OCI-LY1 (cell line): ENCODE measurements at regions not wholly inside any gene's neighbourhood (a gene's known extent, or its start where the extent isn't known, plus 50 kb on each side); places are given as distances from the start of the nearest gene placed in this dataset.

Source experiments
- H2AFZ ChIP-seq: fragments of 200-600 bp; sonication (generic), shearing (Covaris generic); 2 replicates; pipeline ENCODE4 v1.6.0; 2014; ENCODE audit warnings: antibody characterized with exemption, mild to moderate bottlenecking, low read length
- H3F3A ChIP-seq: fragments of 200-600 bp; sonication (generic), shearing (Covaris generic); 2 replicates; pipeline ENCODE4 v1.6.0; 2014; ENCODE audit warnings: mild to moderate bottlenecking, antibody characterized with exemption, low read length, moderate library complexity; ENCODE audit not compliant: insufficient read depth
- H3K27ac ChIP-seq: fragments of 200-600 bp; sonication (generic); 2 replicates; pipeline ENCODE4 v1.5.1; 2014; ENCODE audit warnings: low read length, mixed run types, mild to moderate bottlenecking, low read depth; ENCODE audit not compliant: poor library complexity, severe bottlenecking
- H3K27me3 ChIP-seq: fragments of 200-600 bp; sonication (generic); 2 replicates; pipeline ENCODE4 v1.6.0; 2014; ENCODE audit warnings: antibody characterized with exemption, mild to moderate bottlenecking, low read length, moderate library complexity; ENCODE audit not compliant: insufficient read depth
- H3K36me3 ChIP-seq: fragments of 200-600 bp; sonication (generic); 2 replicates; pipeline ENCODE4 v1.6.1; 2014; ENCODE audit warnings: mild to moderate bottlenecking, antibody characterized with exemption, low read length, moderate library complexity, mixed read lengths; ENCODE audit not compliant: insufficient read depth
- H3K4me1 ChIP-seq: fragments of 200-600 bp; sonication (generic); 2 replicates; pipeline ENCODE4 v1.5.1; 2014; ENCODE audit warnings: mild to moderate bottlenecking, low read length, moderate library complexity; ENCODE audit not compliant: insufficient read depth, severe bottlenecking
- H3K4me2 ChIP-seq: fragments of 200-600 bp; sonication (generic), shearing (Covaris generic); 2 replicates; pipeline ENCODE4 v1.6.1; 2014; ENCODE audit warnings: low read length
- H3K4me3 ChIP-seq: fragments of 200-600 bp; sonication (generic); 2 replicates; pipeline ENCODE4 v1.5.1; 2014; ENCODE audit warnings: low read length, low read depth, mild to moderate bottlenecking, mixed read lengths; ENCODE audit not compliant: poor library complexity, severe bottlenecking
- H3K79me2 ChIP-seq: fragments of 200-600 bp; shearing (Covaris generic); 2 replicates; pipeline ENCODE4 v1.6.1; 2016; ENCODE audit warnings: mixed run types, low read length, mixed read lengths; ENCODE audit not compliant: insufficient read depth
- H3K9ac ChIP-seq: fragments of 200-600 bp; sonication (generic), shearing (Covaris generic); 2 replicates; pipeline ENCODE4 v1.6.1; 2014; ENCODE audit warnings: mild to moderate bottlenecking, low read length, mixed read lengths
- H3K9me2 ChIP-seq: fragments of 200-600 bp; sonication (generic), shearing (Covaris generic); 2 replicates; pipeline ENCODE4 v1.6.1; 2014; ENCODE audit warnings: low read depth, mild to moderate bottlenecking, low read length, mixed read lengths
- H3K9me3 ChIP-seq: fragments of 200-600 bp; shearing (Covaris generic); 2 replicates; pipeline ENCODE4 v1.6.1; 2014; ENCODE audit warnings: low read length, mixed read lengths
- H4K20me1 ChIP-seq: fragments of 200-600 bp; sonication (generic), shearing (Covaris generic); 2 replicates; pipeline ENCODE4 v1.6.0; 2016; ENCODE audit warnings: mild to moderate bottlenecking, low read length; ENCODE audit not compliant: insufficient read depth
- CTCF ChIP-seq: fragments of 200-600 bp; sonication (generic), shearing (Covaris generic); IDR thresholded peaks from 2 replicates; pipeline ENCODE4 v1.5.1; 2017; ENCODE audit warnings: mild to moderate bottlenecking, antibody characterized with exemption, low read length, moderate library complexity, mixed read lengths
- EZH2 ChIP-seq: fragments of 200-600 bp; sonication (generic), shearing (Covaris generic); IDR thresholded peaks from 2 replicates; pipeline ENCODE4 v1.8.0; 2017; ENCODE audit warnings: borderline replicate concordance, mixed run types, mild to moderate bottlenecking, antibody characterized with exemption, low read length, moderate library complexity, mixed read lengths

DNA sequence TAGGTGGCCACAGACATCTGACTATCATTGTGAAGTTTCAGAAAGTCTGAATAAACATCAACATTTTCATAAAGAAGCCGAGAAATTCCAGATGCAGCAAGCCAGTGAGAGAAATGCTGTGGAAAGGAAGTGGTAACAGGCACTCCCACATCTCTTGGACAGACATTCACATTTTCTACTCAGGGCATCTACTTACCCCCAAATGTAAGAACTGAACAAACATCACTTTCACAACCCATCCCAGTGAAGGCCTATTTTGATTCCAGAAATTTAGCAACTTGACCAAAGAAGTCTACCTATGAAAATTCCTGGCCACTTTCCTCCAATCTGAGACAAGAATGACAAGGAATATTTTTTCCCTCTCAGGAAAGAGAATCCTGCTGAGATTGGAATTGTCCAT, 224.8 kb upstream of the DCBLD2 start:
- Histone ChIP-seq H3K36me3 (no peaks in the 10 kb centered on the region), H4K20me1 (no peaks in the 10 kb centered on the region), H3K4me1 (no peaks in the 10 kb centered on the region), H3K9ac (no peak overlapping the region), H3K79me2 (no peaks in the 10 kb centered on the region), H3K27ac (no peak overlapping the region), H2AFZ (no peak overlapping the region), H3K27me3 (no peaks in the 10 kb centered on the region), H3F3A (no peaks in the 10 kb centered on the region), H3K4me2 (no peak overlapping the region), H3K4me3 (no peak overlapping the region), H3K9me3 (no peaks in the 10 kb centered on the region), H3K9me2 (no peaks in the 10 kb centered on the region)
- TF ChIP-seq CTCF (no peak), EZH2 (no peak)

DNA sequence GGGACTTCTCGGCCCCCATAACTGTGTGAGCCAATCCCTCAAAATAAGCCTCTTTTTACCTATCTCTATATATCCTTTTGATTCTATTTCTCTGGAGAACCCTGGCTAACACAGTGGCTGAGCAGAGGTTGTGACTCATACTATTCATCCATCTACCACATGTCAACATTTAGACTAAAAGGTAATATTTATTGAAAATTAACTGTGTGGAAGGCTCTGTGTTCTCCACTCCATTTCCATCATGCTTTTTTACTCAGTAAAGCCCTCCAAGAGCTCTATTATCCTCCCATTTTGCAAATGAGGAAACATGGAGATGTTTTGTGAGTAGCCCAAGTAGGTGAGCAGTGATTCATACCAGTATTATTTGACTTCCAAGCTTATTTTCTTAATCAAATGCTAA, 217.9 kb upstream of the DCBLD2 start:
- no peaks in the 10 kb centered on the region for H3K27me3 ChIP-seq
- no peaks in the 10 kb centered on the region for H3K9me2 ChIP-seq
- H3K27ac ChIP-seq: no peak overlapping the region
- no peak for TF ChIP-seq CTCF
- no peak for TF ChIP-seq EZH2
- H3K9ac ChIP-seq: no peak overlapping the region
- no peaks in the 10 kb centered on the region for H3F3A ChIP-seq
- H3K4me3 ChIP-seq: no peak overlapping the region
- no peaks in the 10 kb centered on the region for H3K9me3 ChIP-seq
- no peaks in the 10 kb centered on the region for H3K4me1 ChIP-seq
- no peak overlapping the region for H3K4me2 ChIP-seq
- H3K36me3 ChIP-seq: no peaks in the 10 kb centered on the region
- H2AFZ ChIP-seq: no peak overlapping the region
- no peaks in the 10 kb centered on the region for H3K79me2 ChIP-seq
- H4K20me1 ChIP-seq: no peaks in the 10 kb centered on the region

DNA sequence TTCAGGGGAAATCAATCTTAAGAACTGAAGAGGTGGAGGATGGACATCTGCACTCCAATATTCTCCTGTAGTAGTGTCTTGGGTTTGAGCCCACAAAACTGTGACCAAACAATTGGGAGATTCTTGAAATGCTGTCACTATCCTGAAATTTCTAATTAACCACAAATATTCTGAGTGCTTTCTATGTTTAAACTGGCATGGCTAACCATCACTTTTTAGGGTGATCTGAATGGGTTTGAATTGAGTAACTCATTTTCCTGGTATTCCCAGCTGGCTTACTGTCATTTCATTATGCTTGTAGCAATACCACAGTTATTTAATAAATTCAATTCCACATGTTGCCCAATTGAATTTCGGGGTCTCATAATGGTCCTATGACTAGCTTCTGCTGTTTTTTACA, 216.9 kb upstream of the DCBLD2 start:
- Histone ChIP-seq H3K4me1 (no peaks in the 10 kb centered on the region), H3K4me3 (no peak overlapping the region), H3K9ac (no peak overlapping the region), H3K36me3 (no peaks in the 10 kb centered on the region), H3K79me2 (no peaks in the 10 kb centered on the region), H3F3A (no peaks in the 10 kb centered on the region), H3K4me2 (no peak overlapping the region), H3K27me3 (no peaks in the 10 kb centered on the region), H3K9me3 (no peaks in the 10 kb centered on the region), H2AFZ (no peak overlapping the region), H4K20me1 (no peaks in the 10 kb centered on the region), H3K27ac (no peak overlapping the region), H3K9me2 (no peaks in the 10 kb centered on the region)
- TF ChIP-seq EZH2 (no peak), CTCF (no peak)
